NCI-H2196 (cell line): ENCODE measurements at regions not wholly inside any gene's neighbourhood (a gene's known extent, or its start where the extent isn't known, plus 50 kb on each side); places are given as distances from the start of the nearest gene placed in this dataset.
A peak's percentile ranks its signal among the peaks of the same experiment; 100 is the strongest.

Source experiments
- DNase-seq: peaks from one replicate; lab custom pipeline; 2025; ENCODE audit not compliant: unreplicated experiment; lab: John Stamatoyannopoulos, UW

DNA sequence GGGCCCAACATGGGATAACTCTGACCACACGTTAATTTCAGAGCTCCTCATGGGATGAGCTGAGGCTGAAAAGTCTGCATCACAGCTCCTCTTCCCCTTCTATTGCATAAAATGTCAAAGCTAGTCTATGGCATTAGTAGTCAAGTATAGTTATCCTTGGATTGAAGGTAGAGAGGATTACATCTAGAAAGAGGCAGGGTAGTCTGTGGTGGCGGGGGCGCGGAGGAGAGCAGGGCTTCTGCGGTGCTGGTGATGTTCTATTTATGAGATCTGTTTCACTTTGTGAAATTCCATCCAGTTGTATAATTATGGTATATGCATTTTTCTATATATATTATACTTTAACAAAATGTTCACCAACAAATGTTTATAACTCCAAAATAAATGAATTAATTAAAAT is 329.5 kb upstream of the GRAMD2B start:
- no peak for DNase-seq

DNA sequence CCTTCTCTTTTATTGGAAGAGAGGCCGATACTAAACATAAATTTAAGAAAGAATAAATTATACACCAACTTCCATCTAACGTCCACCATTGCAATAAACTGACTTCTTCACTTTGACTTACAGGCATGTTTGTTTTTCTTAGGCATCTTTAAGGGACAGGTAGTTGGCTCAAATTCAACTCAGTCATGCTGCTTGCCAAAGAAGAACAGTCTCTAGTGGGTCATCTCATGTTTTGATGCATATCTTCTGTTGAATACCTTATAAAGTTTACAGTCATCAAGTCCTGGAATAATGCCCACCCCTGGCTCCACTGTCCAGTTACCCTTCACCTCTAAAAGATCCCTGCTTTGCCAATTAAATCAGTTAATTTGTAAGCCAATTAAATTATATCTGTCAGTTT is 328.2 kb upstream of the GRAMD2B start:
- peak; percentile 25 for DNase-seq

DNA sequence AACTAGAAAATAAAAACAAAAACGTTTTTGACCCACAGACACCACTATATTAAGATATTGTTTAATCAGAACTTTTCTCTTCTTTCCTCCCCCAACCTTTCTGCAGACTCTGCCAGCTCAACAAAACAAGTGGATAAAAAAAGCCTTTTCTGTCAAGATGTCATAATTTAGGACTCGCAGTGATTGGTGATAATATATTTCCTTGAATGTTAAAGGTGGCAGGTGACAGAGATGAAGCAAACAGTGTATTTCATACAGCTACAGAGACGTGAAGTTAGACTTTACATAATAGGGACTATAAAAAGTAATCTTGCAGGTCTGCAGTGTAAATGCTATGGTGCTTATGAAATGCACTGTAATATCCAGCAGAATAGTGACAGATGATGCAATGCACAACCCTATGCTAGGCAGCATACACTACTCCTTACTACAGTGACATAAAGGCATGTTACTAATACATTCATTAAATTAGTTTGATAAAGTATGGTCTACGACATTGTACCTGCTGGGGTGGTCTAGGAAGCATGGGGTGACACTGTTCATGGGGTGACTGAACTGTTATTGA is 326.7 kb upstream of the GRAMD2B start:
- DNase-seq: no peak

DNA sequence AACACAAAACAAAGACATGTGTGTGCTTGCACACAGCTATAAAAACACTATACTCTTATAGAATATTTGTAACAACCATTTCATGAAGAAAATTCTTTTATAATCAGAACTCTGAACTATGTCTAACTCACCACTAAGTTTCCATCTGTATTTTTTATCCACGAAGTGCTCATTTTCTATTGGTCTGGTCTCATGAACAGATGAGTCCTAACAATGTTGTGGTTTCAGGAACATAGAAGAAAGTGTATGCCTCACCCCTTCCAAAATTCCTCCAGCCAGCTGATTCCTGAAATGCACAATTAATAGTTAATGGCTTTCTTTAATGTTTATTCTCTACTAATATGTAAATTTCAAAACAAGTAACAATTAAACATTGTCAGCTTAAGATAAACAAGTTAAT is 325.3 kb upstream of the GRAMD2B start:
- no peak for DNase-seq

DNA sequence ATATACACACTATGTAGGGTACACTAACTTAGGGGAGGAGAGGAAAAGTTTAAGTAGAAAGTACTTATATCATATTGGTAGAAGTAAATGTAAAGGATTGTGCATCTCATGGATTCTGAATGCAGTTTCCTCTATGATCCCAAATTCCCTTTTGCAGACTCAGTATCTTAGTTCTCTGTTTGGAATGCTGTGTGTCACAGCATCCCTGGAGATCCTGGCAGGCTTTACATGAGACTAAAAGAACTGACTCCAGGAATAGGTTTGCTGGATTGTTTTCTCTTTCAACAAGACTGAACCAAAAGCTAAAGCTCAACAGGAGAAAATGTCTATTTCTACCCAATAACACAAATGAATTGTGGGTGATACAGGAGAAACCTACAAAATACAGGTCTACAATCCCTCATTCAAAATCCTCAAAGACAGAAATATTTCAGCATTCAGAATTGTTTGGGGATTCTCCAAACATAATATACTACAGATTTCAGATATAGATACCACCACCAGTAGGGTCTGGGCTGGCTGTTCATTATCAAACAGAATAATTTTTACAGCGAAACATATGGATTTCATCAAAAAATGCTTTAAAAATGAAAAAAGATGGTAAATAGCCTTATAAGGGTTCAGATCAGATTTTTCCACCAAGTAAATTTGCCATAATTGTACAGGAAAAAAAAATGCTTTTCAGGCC is 324.7 kb upstream of the GRAMD2B start:
- no peak for DNase-seq

DNA sequence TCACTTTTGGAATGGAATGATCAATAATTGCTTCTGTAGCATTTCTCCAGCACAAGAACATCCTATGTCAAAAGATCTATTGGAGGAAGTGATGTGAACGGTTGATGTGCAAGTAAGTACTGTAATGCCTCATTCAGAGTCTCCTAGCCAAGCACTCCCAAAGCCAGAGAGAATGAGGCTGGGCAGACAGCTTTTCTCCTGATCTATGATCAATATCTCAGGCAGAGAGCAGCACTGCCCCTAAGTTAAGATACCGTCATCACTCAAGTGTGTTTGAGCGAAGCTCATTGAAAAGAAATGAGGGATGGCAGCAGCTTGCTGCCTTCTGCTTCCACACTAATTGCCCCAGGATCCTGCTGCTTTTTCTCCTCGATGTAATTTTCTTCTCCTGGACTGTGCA is 324.1 kb upstream of the GRAMD2B start:
- no peak for DNase-seq

DNA sequence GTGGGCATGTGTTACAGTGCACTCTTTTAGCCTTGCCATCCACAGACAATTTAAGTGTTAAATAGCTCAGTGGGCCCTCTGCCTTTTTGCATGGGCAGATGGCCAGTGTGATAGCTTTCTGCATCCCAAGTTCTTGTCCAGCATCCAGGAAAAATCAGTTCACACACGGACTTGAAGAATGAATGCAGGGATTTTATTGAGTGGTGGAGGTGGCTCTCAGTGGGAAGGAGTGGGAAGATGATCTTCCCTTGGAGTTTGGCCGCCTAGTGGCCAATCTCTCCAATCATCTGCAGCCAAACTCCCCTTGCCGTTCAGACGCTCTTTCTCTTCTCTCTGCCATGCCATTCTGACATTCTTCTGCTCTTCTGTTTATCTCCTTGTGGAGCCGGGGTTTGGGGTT is 322.4 kb upstream of the GRAMD2B start:
- no peak for DNase-seq

DNA sequence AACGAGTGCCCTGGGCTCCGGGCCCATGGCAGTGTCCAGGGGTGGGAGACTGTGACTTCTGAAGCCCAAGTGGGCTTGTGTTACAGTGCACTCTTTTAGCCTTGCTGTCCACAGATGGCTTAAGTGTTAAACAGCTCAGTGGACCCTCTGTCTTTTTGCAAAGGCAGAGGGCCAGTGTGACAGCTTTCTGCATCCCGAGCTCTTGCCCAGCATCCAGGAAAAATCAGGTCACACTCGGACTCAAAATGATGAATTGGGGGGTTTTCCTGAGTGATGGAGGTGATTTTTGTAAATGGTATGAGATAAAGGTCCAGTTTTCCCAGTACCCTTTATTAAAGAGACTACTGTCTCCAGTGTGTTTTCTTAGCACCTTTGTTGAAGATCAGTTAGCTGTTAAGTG is 321.3 kb upstream of the GRAMD2B start:
- DNase-seq: no peak

DNA sequence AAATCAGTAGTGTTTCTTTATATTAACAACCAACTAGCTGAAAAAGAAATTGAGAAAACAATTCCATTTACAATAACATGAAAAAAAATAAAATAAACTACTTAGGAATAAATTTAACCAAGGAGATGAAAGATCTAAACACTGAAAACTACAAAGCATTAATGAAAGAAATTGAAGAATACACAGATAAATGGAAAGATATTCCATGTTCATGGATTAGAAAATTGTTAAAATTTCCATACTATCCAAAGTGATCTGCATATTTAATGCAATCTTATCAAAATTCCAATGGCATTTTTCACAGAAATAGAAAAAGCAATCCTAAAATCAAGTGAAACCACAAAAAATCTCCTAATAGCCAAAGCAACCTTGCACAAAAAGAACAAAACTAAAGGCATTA is 320.2 kb upstream of the GRAMD2B start:
- no peak for DNase-seq

DNA sequence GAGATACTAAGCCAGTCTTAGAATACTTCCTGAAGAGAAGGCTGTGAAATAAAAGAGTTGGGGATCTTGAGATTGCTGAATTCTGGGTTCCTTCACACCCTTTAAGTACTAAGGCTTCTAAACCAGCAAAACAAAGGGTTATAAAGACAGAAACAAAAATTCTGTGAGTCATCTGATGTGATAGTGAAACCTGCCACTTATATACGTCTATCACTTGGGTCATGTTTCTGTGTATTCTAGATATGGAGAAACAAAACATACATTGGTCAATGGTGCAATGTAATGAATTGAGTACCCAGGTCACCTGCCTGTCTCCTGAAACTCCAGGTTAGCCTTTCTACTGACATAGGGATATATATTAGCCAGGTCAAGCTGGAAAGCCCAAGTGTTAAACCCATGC is 319.3 kb upstream of the GRAMD2B start:
- DNase-seq: no peak

DNA sequence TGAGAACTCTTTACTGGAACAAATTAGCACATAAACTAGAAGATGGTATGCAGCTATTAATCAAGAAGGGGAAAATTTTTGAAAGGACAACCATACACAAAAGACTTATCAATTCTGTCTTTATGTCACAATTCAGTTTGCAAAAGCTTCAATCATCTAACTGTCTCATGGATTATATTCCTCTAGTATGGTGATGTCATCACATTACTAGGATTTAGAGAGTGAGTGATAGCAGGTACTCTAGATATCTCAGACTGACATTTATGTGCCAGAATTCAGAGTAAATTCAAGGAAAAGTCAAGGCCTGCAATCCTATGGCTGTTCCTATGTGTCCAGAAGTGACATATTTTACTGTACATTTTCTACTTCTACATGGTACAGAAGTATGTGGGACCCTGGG is 318.9 kb upstream of the GRAMD2B start:
- no peak for DNase-seq

DNA sequence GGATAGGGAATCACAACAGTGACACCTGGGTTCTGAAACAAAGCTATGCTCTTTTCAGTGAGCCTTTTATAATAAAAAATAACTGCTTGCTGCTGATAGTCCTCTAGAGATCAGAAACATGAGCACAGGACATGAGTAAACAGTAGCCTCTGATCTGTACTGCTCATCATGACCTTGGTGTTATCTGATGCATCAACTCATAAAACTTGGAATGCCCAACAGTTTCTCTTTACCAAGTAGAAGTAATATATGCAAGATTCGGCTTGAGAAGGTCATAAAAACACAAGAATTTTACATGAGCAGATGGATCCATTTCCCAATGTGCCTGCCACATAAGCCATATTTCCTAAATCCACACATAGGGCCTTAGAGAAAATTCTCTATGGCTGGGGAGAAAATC is 318.3 kb upstream of the GRAMD2B start:
- DNase-seq: peak; percentile 23

DNA sequence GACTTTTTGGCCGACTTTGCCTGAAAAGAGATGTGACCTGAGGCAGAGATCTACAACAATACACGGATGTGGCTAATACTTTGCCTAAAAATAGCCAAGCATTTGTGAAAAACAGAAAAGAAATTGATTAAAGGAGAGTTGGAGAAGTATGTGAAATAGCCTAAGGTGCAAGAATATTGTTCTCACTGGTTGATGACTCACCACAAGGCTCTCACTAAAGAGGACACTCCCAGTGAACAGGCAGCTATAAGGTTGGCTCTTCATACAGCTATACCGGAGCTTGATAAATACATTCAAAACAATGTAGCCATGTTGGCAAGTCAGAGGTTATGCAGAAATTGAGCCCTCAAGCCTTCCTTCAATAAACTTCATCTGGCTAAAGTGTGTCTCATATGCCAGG is 317.2 kb upstream of the GRAMD2B start:
- DNase-seq: no peak

DNA sequence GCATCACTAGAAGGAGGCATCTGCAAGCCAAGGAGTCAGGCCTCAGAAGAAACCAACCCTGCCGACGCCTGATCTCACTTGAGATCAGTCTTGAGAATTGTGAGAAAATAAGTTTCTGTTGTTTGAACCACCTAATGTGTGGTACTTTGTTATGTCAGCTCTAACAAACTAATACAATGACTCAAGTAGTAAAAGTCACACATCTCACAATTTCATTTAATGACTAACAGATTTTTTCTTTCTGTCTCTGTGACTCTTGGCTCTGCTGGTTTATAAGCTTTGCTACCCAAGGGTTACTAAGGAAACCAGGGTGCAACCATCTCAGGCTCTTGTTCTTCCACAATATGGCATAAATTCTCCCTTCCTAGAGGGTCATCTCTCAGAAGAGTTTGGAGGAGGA is 315.8 kb upstream of the GRAMD2B start:
- DNase-seq: no peak

DNA sequence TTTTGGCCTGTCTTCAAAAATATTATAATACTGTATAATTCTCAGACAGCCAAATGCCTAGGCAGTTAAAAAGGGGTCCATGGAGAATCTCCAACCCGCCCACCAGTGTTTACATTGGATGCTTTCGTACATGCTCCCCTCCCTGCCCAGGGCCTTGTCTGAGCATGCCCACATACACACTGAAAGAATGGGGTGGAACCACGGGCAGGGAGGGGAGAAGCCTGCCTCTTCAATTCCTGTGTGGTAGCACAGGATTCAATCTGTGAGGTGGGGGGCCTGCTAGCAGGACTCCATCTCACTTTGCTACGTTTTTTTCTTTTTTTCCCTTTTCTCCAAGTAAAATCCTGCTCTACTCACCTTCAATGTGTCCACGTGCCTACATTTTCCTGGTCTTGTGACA is 314.7 kb upstream of the GRAMD2B start:
- no peak for DNase-seq

DNA sequence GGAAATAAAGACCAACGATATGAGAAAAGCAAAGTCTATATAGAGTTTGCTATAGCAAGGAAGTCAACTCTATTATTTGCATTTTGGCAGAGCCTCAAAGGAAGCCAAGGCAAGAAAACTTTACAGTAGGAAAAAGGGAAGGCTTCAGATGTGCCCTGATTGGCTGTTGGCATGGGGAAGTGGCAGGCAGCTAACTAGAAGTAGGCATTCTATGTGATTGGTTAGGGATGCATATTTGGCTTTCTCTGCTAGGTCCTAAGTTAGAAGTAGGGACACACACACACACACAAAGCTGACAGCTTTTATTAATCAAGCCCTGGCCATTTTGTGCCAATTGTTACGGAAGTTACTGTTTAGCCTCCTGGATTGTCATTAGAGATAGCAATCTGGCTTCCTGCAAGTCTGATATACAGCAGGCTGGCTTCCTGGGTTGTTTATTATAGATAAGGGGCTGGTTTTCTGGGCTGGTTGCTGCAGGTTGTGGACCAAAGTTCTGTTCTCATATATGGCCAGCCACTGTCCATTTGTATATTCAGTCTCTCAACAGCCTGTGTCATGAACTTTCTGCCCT is 308.1 kb upstream of the GRAMD2B start:
- DNase-seq: no peak

DNA sequence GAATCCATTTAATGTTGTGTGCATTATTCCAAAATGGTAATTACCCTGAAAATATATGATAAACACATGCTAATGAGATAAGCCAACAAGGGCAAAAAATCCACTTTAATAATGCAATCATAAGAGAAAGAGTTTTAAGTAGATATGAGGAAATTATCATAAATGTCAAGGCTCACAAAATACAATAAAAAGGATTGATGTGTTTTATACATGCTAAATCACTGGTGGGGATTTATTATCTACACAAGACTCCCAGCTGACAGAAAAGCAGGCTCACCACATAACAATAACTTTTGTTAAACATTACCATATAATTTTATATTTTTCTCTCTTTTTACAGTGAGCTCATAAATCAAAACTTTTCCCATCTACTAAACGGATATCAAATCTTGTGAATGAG is 306.2 kb upstream of the GRAMD2B start:
- no peak for DNase-seq

DNA sequence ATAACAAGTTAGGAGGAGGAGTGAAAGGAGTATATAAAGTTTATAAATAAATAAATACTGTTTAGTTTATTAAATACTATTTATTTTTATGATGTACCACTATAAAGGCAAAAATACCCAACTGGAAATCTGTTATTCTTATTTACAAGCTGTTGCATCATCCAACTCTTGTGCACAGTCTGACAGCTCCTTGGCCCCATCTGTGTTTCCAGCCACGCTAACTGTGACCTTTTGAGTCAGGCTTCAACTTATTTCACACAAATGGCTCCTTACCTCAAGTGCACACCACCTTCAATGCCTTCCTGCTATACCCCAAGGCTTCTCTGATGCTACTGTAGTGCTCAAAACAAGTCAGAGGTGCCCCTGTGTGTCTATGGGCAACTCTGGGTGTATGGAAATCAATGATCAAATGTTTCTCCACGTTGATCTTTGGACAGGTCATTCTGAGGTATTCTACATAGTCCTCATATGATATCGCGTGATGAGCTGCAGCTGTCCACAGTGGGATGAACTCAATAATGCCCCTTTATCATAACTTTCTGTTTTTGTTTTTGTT is 303.2 kb upstream of the GRAMD2B start:
- no peak for DNase-seq

DNA sequence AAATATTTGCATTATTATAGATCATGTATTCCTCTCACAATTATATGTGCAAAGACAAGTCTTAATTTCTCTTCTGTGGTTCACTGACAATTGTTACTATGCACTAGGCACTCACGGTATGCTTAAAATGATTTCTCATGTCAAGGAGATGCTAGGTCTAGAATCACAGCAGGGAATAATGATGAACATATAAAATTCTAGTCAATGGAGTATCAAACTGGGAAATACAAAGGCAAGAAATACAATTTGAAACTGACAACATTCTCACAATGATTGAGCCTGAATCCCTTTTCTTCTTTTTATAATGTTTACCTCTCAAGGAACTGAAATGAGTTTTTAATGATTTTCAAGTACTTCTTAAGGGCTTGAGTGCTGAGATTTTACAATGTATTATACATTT is 302.3 kb upstream of the GRAMD2B start:
- no peak for DNase-seq

DNA sequence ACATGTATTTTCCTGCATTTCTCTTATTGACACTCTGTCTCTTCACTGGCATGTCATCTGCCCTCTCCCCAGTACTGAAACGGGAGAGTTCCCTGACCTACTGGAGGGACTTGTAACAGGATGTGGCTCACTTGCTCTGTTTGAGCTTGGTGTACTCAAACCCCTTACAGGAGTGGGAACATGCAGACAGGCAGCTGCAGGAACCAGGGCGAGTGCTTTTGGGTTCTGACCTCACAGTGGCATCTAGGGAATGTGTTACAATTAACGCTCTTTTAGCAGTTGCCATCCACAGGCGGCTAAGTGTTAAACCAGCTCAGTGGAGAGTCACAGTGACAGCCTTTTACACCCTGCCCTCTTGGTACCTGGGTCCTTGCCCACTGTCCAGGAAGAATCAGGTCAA is 300.3 kb upstream of the GRAMD2B start:
- DNase-seq: no peak

DNA sequence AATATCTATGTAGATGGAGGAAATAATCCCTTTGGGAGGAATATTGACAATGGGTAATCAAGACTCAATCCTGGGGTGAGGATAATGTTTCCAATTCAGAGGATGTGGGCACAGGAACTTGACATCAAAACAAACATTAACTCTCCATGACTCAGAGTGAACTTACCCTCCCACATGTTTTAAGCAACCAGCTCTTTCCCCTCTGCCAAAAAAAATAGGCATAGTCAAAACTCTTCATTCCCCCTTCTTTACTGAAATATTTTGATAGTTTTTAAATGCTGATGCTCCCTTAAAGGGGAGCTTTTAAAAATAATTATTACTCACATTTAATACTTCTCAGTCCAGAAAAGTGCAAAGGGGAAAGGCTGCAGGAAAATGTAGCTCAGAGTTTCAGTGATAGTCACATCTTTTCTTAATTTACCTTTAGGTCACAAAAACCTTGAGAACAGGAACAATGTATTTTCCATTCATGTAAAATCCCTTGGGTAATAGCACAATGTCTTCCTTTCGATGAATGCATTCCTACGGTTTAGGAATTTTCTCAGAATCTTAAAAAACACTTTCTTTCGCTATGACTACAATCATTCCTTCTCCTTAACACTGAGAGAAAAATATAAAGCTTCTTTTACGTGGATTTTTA is 298.4 kb upstream of the GRAMD2B start:
- no peak for DNase-seq

DNA sequence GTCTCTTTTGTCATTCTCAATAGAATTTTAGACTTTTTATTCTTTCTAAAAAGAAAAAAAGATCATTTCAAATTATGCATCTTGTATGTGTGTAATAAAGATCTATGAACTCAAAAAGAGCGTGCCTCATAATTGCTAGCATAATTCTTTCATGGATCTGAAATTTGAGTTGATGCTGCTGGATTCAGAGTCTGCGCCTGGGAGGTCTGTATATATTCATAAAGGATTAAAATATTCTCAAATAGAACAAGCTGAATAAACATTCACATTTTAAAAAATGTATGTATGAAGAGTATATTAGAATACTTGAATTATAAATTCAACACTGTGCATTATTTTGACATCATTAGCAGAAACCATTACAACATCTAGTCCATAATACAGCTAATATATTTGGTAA is 297.8 kb upstream of the GRAMD2B start:
- no peak for DNase-seq
